H1 (cell line): ENCODE measurements at regions not wholly inside any gene's neighbourhood (a gene's known extent, or its start where the extent isn't known, plus 50 kb on each side); places are given as distances from the start of the nearest gene placed in this dataset.

Source experiments
- CTCF ChIA-PET: fragments of 300-600 bp; sonication (Branson Sonifier 250); formaldehyde crosslinking; loops from one replicate; lab custom pipeline; 2021; ENCODE audit not compliant: partially characterized antibody; lab: Charles Lee
- POLR2A ChIA-PET: fragments of 300-600 bp; sonication (Branson Sonifier 250); formaldehyde crosslinking; loops from one replicate; lab custom pipeline; 2021; ENCODE audit warnings: inconsistent platforms; ENCODE audit not compliant: partially characterized antibody; lab: Charles Lee
- DNase-seq, 2 experiments: peaks; one replicate each; pipeline versions ENCODE4 v3.0.0 to v3.0.0-alpha.2; 2010 to 2022; ENCODE audit warnings: low spot score in 2 of 2, low read depth in 1 of 2, mixed read lengths in 1 of 2
- FAIRE-seq: peaks from 2 replicates; lab custom pipeline; 2011; peaks lifted over from hg19 to GRCh38; lab: Jason Lieb, UNC
- H2AFZ ChIP-seq: 2 replicates; pipeline ENCODE4 v1.8.1; 2012; ENCODE audit warnings: low read length, inconsistent platforms
- H2AK5ac ChIP-seq: 2 replicates; pipeline ENCODE4 v1.6.1; 2013; ENCODE audit warnings: low read depth, low read length
- H2BK120ac ChIP-seq: replicated peaks from 2 replicates; pipeline ENCODE3; 2013; ENCODE audit warnings: low read depth, low read length, inconsistent platforms
- H2BK12ac ChIP-seq: 2 replicates; pipeline ENCODE4 v1.6.1; 2013; ENCODE audit warnings: low read depth, low read length
- H2BK15ac ChIP-seq: 2 replicates; pipeline ENCODE4 v1.6.1; 2013; ENCODE audit warnings: low read length
- H2BK20ac ChIP-seq: 2 replicates; pipeline ENCODE4 v1.6.1; 2013; ENCODE audit warnings: low read length
- H2BK5ac ChIP-seq: 2 replicates; pipeline ENCODE4 v1.6.1; 2013; ENCODE audit warnings: low read depth, low read length
- H3K14ac ChIP-seq: 2 replicates; pipeline ENCODE4 v1.6.1; 2013; ENCODE audit warnings: inconsistent platforms; ENCODE audit not compliant: insufficient read length
- H3K18ac ChIP-seq: 2 replicates; pipeline ENCODE4 v1.6.1; 2013; ENCODE audit warnings: low read length; ENCODE audit errors: extremely low read depth
- H3K23ac ChIP-seq: 2 replicates; pipeline ENCODE4 v1.6.1; 2013; ENCODE audit warnings: inconsistent platforms; ENCODE audit not compliant: insufficient read length
- H3K23me2 ChIP-seq: 2 replicates; pipeline ENCODE4 v1.6.1; 2013; ENCODE audit warnings: low read depth, low read length
- H3K27ac ChIP-seq: 2 replicates; pipeline ENCODE4 v1.6.1; 2011; ENCODE audit warnings: low read depth, low read length, inconsistent platforms
- H3K27me3 ChIP-seq, 4 experiments: replicated peaks in 1 of 4; 1 replicate in 1 of 4; 2 replicates in 3 of 4; pipeline versions ENCODE4 v1.6.1 to v1.8.1; 2011 to 2013; ENCODE audit warnings: low read length in 3 of 4, mild to moderate bottlenecking in 3 of 4, inconsistent platforms in 2 of 4, mixed read lengths in 2 of 4, moderate library complexity in 1 of 4; ENCODE audit not compliant: control insufficient read depth in 3 of 4, insufficient read depth in 3 of 4; ENCODE audit errors: extremely low read depth in 1 of 4
- H3K36me3 ChIP-seq, 4 experiments: 2 replicates each; pipeline versions ENCODE4 v1.6.1 to v1.8.1; 2011 to 2013; ENCODE audit warnings: mild to moderate bottlenecking in 4 of 4, low read length in 3 of 4, moderate library complexity in 2 of 4, control low read depth in 1 of 4, inconsistent platforms in 1 of 4; ENCODE audit not compliant: insufficient read depth in 4 of 4, control insufficient read depth in 2 of 4
- H3K4ac ChIP-seq: replicated peaks from 2 replicates; pipeline ENCODE3; 2013; ENCODE audit warnings: low read length, low read depth, mixed read lengths, inconsistent platforms; ENCODE audit not compliant: insufficient read length
- H3K4me1 ChIP-seq, 4 experiments: replicated peaks in 1 of 4; 1 replicate in 1 of 4; 2 replicates in 3 of 4; pipeline versions ENCODE4 v1.6.1 to v1.8.1; 2011 to 2013; ENCODE audit warnings: low read length in 3 of 4, inconsistent platforms in 2 of 4, mixed read lengths in 1 of 4; ENCODE audit not compliant: insufficient read depth in 4 of 4, control insufficient read depth in 3 of 4
- H3K4me2 ChIP-seq, 2 experiments: 2 replicates each; pipeline versions ENCODE4 v1.6.1 to v1.8.1; 2011 to 2013; ENCODE audit warnings: low read depth in 2 of 2, low read length in 2 of 2, control low read depth in 1 of 2, inconsistent platforms in 1 of 2, mild to moderate bottlenecking in 1 of 2; ENCODE audit not compliant: insufficient read depth in 1 of 2
- H3K4me3 ChIP-seq, 4 experiments: fragments of 200-600, 300-600 bp in 1 of 4; sonication (generic), shearing (Covaris generic), sonication (Bioruptor Twin) in 1 of 4; 2 replicates each; pipeline versions ENCODE4 v1.5.1 to v1.8.1; 2011 to 2016; ENCODE audit warnings: low read length in 4 of 4, low read depth in 3 of 4, control low read depth in 2 of 4, inconsistent platforms in 2 of 4, mild to moderate bottlenecking in 2 of 4, mixed read lengths in 1 of 4, moderate library complexity in 1 of 4; ENCODE audit not compliant: insufficient read depth in 2 of 4; ENCODE audit errors: extremely low read depth in 1 of 4
- H3K56ac ChIP-seq: replicated peaks from 2 replicates; pipeline ENCODE3; 2013; ENCODE audit warnings: low read depth, mild to moderate bottlenecking, mixed read lengths, low read length, inconsistent platforms; ENCODE audit not compliant: insufficient read length
- H3K79me1 ChIP-seq: 2 replicates; pipeline ENCODE4 v1.6.1; 2013; ENCODE audit warnings: low read depth, low read length, control low read depth
- H3K79me2 ChIP-seq, 2 experiments: 2 replicates each; pipeline versions ENCODE4 v1.6.1 to v1.8.1; 2012 to 2013; ENCODE audit warnings: low read length in 2 of 2, mild to moderate bottlenecking in 2 of 2, inconsistent platforms in 1 of 2; ENCODE audit not compliant: insufficient read depth in 2 of 2, control insufficient read depth in 1 of 2
- H3K9ac ChIP-seq, 4 experiments: replicated peaks in 1 of 4; 1 replicate in 1 of 4; 2 replicates in 3 of 4; pipeline versions ENCODE4 v1.6.1 to v1.8.1; 2011 to 2013; ENCODE audit warnings: low read depth in 3 of 4, low read length in 3 of 4, control low read depth in 2 of 4, mild to moderate bottlenecking in 2 of 4, moderate library complexity in 2 of 4, inconsistent platforms in 1 of 4; ENCODE audit errors: extremely low read depth in 1 of 4
- H3K9me3 ChIP-seq, 2 experiments: 2 replicates each; pipeline versions ENCODE4 v1.6.1 to v1.8.1; 2012 to 2013; ENCODE audit warnings: mild to moderate bottlenecking in 2 of 2, moderate library complexity in 2 of 2, control low read depth in 1 of 2, inconsistent platforms in 1 of 2, low read depth in 1 of 2, low read length in 1 of 2, mixed read lengths in 1 of 2; ENCODE audit not compliant: insufficient read depth in 2 of 2
- H4K20me1 ChIP-seq, 2 experiments: replicated peaks in 1 of 2; 2 replicates each; pipeline versions ENCODE3 to v1.8.1; 2011 to 2013; ENCODE audit warnings: inconsistent platforms in 2 of 2, low read length in 2 of 2, mild to moderate bottlenecking in 1 of 2; ENCODE audit not compliant: insufficient read depth in 2 of 2, control insufficient read depth in 1 of 2
- H4K5ac ChIP-seq: 2 replicates; pipeline ENCODE4 v1.6.1; 2013; ENCODE audit warnings: low read length, low read depth, mixed read lengths, inconsistent platforms; ENCODE audit not compliant: insufficient read length
- H4K8ac ChIP-seq: 2 replicates; pipeline ENCODE4 v1.8.0; 2013; ENCODE audit warnings: mild to moderate bottlenecking, moderate library complexity, low read length, inconsistent platforms; ENCODE audit not compliant: insufficient read depth; ENCODE audit errors: extremely low read depth
- H4K91ac ChIP-seq: replicated peaks from 2 replicates; pipeline ENCODE3; 2013; ENCODE audit warnings: low read length, mixed read lengths, inconsistent platforms; ENCODE audit not compliant: insufficient read length
- WGBS, 2 experiments: shearing (Covaris generic) in 1 of 2; methylation state at CpG; one replicate each; pipeline versions ENCODE4 v1.1.6 to v1.1.7; 2013 to 2015; ENCODE audit warnings: low lambda C conversion rate in 2 of 2, mixed read lengths in 2 of 2, inconsistent platforms in 1 of 2, low coverage in 1 of 2, missing lambda C conversion rate in 1 of 2; ENCODE audit not compliant: insufficient replicate concordance in 2 of 2, insufficient coverage in 1 of 2, insufficient read length in 1 of 2; ENCODE audit errors: extremely low coverage in 1 of 2, missing lambda C conversion rate in 1 of 2; 5-methylcytosine and 5-hydroxymethylcytosine counted together
- TF ChIP-seq, protein P1 (sequence below), 3 experiments: IDR thresholded peaks; 1 replicate in 2 of 3; 2 replicates in 1 of 3; pipeline versions ENCODE4 v1.5.1 to v1.6.1; 2011; ENCODE audit warnings: low read length in 3 of 3, mild to moderate bottlenecking in 3 of 3, inconsistent platforms in 2 of 3, low read depth in 1 of 3, moderate library complexity in 1 of 3; ENCODE audit not compliant: insufficient read depth in 1 of 3; ENCODE audit errors: control extremely low read depth in 1 of 3
- TF ChIP-seq, protein P2 (sequence below): IDR thresholded peaks from 2 replicates; pipeline ENCODE4 v1.6.1; 2011; ENCODE audit warnings: low read length, improper control_type of control experiment

DNA sequence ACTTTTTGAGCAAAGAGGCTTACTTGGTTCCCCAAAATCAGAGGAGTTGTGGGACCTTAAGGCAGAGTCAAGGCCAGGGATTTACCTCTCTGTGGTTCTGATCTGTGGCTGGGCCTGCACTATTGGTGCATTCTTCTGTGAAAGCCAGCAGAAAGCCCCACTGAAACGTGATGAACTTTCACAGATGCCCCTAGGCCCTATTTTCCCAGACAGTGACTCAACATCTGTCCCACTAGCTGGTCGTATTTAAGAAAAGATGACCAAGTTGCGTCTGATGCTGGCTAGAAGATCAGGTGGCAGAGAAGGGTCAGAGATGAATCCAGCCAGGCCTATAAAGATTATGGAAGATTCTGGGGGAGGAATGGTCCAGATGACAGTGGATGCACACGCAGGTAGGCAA lies 153.1 kb downstream of the ACTL7B start:
- Histone ChIP-seq H3K36me3 (no peaks in the 10 kb centered on the region), H3K4ac (no peak overlapping the region), H3K79me1 (no peaks in the 10 kb centered on the region), H3K9ac (no peak overlapping the region), H3K27me3 (no peaks in the 10 kb centered on the region), H2AFZ (no peak overlapping the region), H3K56ac (no peak overlapping the region), H3K14ac (no peak overlapping the region), H2BK12ac (no peak overlapping the region), H3K18ac (no peak overlapping the region), H3K4me1 (peaks cover 0 to 3% (median 1%) of the 10 kb centered on the region in 4 experiments; a peak in 2 of 7 replicates), H4K5ac (no peak overlapping the region), H2BK20ac (no peak overlapping the region), H3K23me2 (0 out of 2 replicates have a peak, but pooled peaks cover 3% of the 10 kb centered on the region), H4K91ac (no peak overlapping the region), H3K23ac (no peak overlapping the region), H2BK15ac (peak overlapping the region; percentile 49; the same call in 1 of the 2 replicates), H2AK5ac (no peak overlapping the region; the same call in 1 of the 2 replicates), H3K27ac (no peak overlapping the region), H2BK5ac (no peak overlapping the region), H2BK120ac (no peak overlapping the region), H3K79me2 (no peaks in the 10 kb centered on the region), H3K9me3 (no peaks in the 10 kb centered on the region), H4K8ac (no peak overlapping the region), H3K4me3 (no peak overlapping the region), H4K20me1 (no peaks in the 10 kb centered on the region), H3K4me2 (no peak overlapping the region)
- TF ChIP-seq, protein P1, sequence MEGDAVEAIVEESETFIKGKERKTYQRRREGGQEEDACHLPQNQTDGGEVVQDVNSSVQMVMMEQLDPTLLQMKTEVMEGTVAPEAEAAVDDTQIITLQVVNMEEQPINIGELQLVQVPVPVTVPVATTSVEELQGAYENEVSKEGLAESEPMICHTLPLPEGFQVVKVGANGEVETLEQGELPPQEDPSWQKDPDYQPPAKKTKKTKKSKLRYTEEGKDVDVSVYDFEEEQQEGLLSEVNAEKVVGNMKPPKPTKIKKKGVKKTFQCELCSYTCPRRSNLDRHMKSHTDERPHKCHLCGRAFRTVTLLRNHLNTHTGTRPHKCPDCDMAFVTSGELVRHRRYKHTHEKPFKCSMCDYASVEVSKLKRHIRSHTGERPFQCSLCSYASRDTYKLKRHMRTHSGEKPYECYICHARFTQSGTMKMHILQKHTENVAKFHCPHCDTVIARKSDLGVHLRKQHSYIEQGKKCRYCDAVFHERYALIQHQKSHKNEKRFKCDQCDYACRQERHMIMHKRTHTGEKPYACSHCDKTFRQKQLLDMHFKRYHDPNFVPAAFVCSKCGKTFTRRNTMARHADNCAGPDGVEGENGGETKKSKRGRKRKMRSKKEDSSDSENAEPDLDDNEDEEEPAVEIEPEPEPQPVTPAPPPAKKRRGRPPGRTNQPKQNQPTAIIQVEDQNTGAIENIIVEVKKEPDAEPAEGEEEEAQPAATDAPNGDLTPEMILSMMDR (IDR thresholded peaks at IDR 0.05; ENCODE audit: control extremely low read depth in 1 of 3, insufficient read depth in 1 of 3, low read depth in 1 of 3, low read length in 3 of 3) = no peak
- TF ChIP-seq, protein P2, sequence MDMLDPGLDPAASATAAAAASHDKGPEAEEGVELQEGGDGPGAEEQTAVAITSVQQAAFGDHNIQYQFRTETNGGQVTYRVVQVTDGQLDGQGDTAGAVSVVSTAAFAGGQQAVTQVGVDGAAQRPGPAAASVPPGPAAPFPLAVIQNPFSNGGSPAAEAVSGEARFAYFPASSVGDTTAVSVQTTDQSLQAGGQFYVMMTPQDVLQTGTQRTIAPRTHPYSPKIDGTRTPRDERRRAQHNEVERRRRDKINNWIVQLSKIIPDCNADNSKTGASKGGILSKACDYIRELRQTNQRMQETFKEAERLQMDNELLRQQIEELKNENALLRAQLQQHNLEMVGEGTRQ = no peak
- ChIA-PET CTCF (no interaction called here), POLR2A (no interaction called here)
- no peak for FAIRE-seq
- WGBS, 2 experiments = 93% methylated on average over 4 of the region's 4 CpGs; no CpG with 5 or more reads in 1 of the 2 experiments
- no peak for DNase-seq
